Psoas muscle (tissue), 7 donors: ENCODE measurements at regions not wholly inside any gene's neighbourhood (a gene's known extent, or its start where the extent isn't known, plus 50 kb on each side); places are given as distances from the start of the nearest gene placed in this dataset.

Experiments used
- ATAC-seq, 4 donors: fragments of 200-7000 bp; cut with Tn5 transposase; one replicate each; pipeline ENCODE4 v1.9.1; 2020; ENCODE audit warnings: moderate library complexity in 3 of 4, mild to moderate bottlenecking in 2 of 4
- DNase-seq, 2 donors: peaks; one replicate each; pipeline ENCODE4 v3.0.0-alpha.2; 2020
- H3K27ac ChIP-seq: fragments of 200-600 bp; one replicate; pipeline ENCODE4 v1.8.0; 2022
- H3K27me3 ChIP-seq, 3 donors: fragments of 200-600 bp in 1 of 3; one replicate each; pipeline versions ENCODE4 v1.6.1 to v1.8.0; 2013 to 2022; ENCODE audit warnings: low read length in 2 of 3, mild to moderate bottlenecking in 2 of 3, moderate library complexity in 1 of 3; ENCODE audit not compliant: insufficient read depth in 3 of 3
- H3K36me3 ChIP-seq, 2 donors: fragments of 200-600 bp in 1 of 2; one replicate each; pipeline versions ENCODE4 v1.6.1 to v1.8.0; 2013 to 2022; ENCODE audit warnings: low read depth in 1 of 2, mild to moderate bottlenecking in 1 of 2, moderate library complexity in 1 of 2; ENCODE audit not compliant: insufficient read depth in 1 of 2
- H3K4me1 ChIP-seq: fragments of 200-600 bp; one replicate; pipeline ENCODE4 v1.8.0; 2022
- H3K4me3 ChIP-seq: fragments of 200-600 bp; one replicate; pipeline ENCODE4 v1.8.0; 2022; ENCODE audit warnings: mild to moderate bottlenecking
- H3K9me3 ChIP-seq: fragments of 200-600 bp; one replicate; pipeline ENCODE4 v1.8.0; 2022
- CTCF ChIP-seq: fragments of 200-600 bp; IDR thresholded peaks from one replicate; pipeline ENCODE4 v1.8.0; 2022; ENCODE audit warnings: antibody characterized with exemption
- WGBS, 3 donors: extraction: QIAGEN DNeasy Blood & Tissue Kit; methylation state at CpG; one replicate each; pipeline versions ENCODE4 v1.1.6 to v1.1.7; 2013; 5-methylcytosine and 5-hydroxymethylcytosine counted together
- intact Hi-C, 2 donors: fragments of 100-400 bp; cut with DNase I; formaldehyde crosslinking; loops; one replicate each; pipeline versions ENCODE4 v1.11.0 to v1.14.2; 2022
- donor health status: healthy with polysubstance abuse.
- donor health status: DM: no; HTN: no; CAD: no; lungs with moderate emphysema.
- donor health status: Bipolar disorder and iron deficiency.
- donor health status: healthy.
- donor health status: DM: yes; HTN: yes; CAD: no.
- donor health status: DM: no; HTN: no; CAD: no.
- donor health status: DM: yes; HTN: yes; CAD: no.

- H3K9me3 ChIP-seq, result no peaks in the 10 kb centered on the region
- no peak overlapping the region for H3K27ac ChIP-seq
- no peaks in the 10 kb centered on the region for H3K36me3 ChIP-seq
- no peak for TF ChIP-seq CTCF
- ATAC-seq (no peak), DNase-seq (no peak)
- H3K4me3 ChIP-seq, result no peak overlapping the region
- intact Hi-C loops, result no loop called here
- 41 to 46% (median 42%) methylated on average over 2 of the region's 2 CpGs for WGBS, 3 donors
- no peaks in the 10 kb centered on the region for H3K27me3 ChIP-seq
- H3K4me1 ChIP-seq, result no peaks in the 10 kb centered on the region
These were observed 91.4 kb downstream of the ARL4C start for GRCh38 chr2:234405462-234405861.

GRCh38 chr2:234404957-234405356, 91.9 kb downstream of the ARL4C start:
- intact Hi-C loops, result no loop called here
- no peak for ATAC-seq

DNA sequence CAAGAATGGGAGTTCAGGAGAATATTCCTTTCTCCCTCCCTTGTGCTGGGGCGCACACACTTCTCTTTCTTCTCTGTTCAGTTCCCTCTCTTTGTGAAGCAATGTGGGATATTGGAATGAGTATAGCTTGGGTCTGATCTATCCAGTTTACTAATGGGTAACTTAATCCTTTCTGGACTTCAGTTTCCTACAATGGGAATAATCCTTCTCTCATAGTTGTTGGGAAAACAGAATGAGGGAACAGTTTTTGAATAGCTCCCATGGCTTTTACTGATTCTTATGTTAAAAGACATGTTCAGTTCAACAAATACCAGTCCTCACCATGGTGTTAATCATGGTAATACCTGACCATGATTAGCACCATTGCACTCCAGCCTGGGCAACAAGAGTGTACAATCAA, 93.1 kb downstream of the ARL4C start:
- no peak for TF ChIP-seq CTCF
- no peaks in the 10 kb centered on the region for H3K4me1 ChIP-seq
- H3K9me3 ChIP-seq, result no peaks in the 10 kb centered on the region
- ATAC-seq, result no peak
- H3K27me3 ChIP-seq, result no peaks in the 10 kb centered on the region
- no peak overlapping the region for H3K4me3 ChIP-seq
- H3K36me3 ChIP-seq, result no peaks in the 10 kb centered on the region
- 97 to 100% (median 100%) methylated on average over 1 of the region's 1 CpG for WGBS, 3 donors
- intact Hi-C loops, result no loop called here
- no peak for DNase-seq
- no peak overlapping the region for H3K27ac ChIP-seq

More at GRCh38 chr2:234404957-234405356, 91.9 kb downstream of the ARL4C start:
- no peaks in the 10 kb centered on the region for H3K4me1 ChIP-seq
- no peak overlapping the region for H3K4me3 ChIP-seq
- H3K9me3 ChIP-seq, result no peaks in the 10 kb centered on the region
- no peaks in the 10 kb centered on the region for H3K36me3 ChIP-seq
- TF ChIP-seq CTCF, result no peak
- H3K27ac ChIP-seq, result no peak overlapping the region
- 51 to 61% (median 59%) methylated on average over 8 of the region's 8 CpGs for WGBS, 3 donors
- no peak for DNase-seq
- no peaks in the 10 kb centered on the region for H3K27me3 ChIP-seq

DNA sequence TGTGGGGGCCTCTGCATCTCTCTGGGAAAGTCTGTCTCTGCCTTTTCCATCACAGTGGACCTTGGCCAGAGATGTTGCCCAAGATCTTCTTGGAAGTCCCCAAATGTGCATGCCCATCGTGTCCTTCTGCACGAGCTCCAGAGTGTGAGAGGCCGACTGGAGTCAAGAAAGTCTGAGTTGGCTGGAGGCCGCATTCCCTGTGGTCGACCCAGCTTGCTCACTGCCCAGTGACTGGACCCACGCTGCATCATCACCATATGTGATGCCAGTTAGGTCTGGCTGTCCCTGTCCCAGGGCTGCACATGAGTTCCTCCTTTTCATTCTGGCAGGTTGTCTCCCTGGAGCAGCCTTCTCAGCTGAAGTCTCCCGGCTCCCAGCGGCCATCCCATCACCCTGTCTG, 93.8 kb downstream of the ARL4C start:
- ATAC-seq (no peak), DNase-seq (no peak)
- no peaks in the 10 kb centered on the region for H3K9me3 ChIP-seq
- intact Hi-C loops, result no loop called here
- no peak overlapping the region for H3K27ac ChIP-seq
- no peaks in the 10 kb centered on the region for H3K36me3 ChIP-seq
- H3K4me3 ChIP-seq, result no peak overlapping the region
- WGBS, 3 donors, result 43 to 74% (median 59%) methylated on average over 8 of the region's 8 CpGs
- no peaks in the 10 kb centered on the region for H3K4me1 ChIP-seq
- H3K27me3 ChIP-seq, result no peaks in the 10 kb centered on the region
- TF ChIP-seq CTCF, result no peak

GRCh38 chr2:234401426-234401825, 95.5 kb downstream of the ARL4C start:
- H3K36me3 ChIP-seq, result no peaks in the 10 kb centered on the region
- DNase-seq, result no peak
- ATAC-seq, result no peak
- no peaks in the 10 kb centered on the region for H3K9me3 ChIP-seq
- H3K27ac ChIP-seq, result no peak overlapping the region
- no peak overlapping the region for H3K4me3 ChIP-seq
- 43 to 64% (median 57%) methylated on average over 2 of the region's 2 CpGs for WGBS, 3 donors
- no peak for TF ChIP-seq CTCF
- H3K4me1 ChIP-seq, result no peaks in the 10 kb centered on the region
- H3K27me3 ChIP-seq, result no peaks in the 10 kb centered on the region
- intact Hi-C loops, result no loop called here
